Stomach (tissue), 4 donors: ENCODE measurements at regions not wholly inside any gene's neighbourhood (a gene's known extent, or its start where the extent isn't known, plus 50 kb on each side); places are given as distances from the start of the nearest gene placed in this dataset.

ENCODE experiments used
- CTCF ChIP-seq, 7 experiments: fragments of 450-650 bp in 4 of 7; fragments of 200-600 bp in 3 of 7; sonication (generic) in 3 of 7; IDR thresholded peaks; one replicate each; pipeline ENCODE4 v1.5.1; 2016 to 2019; ENCODE audit warnings: antibody characterized with exemption in 7 of 7, control low read depth in 2 of 7, mild to moderate bottlenecking in 1 of 7
- POLR2A ChIP-seq, 4 donors: fragments of 450-650 bp; IDR thresholded peaks; one replicate each; pipeline ENCODE4 v1.6.1; 2016; ENCODE audit warnings: antibody characterized with exemption in 4 of 4, control low read depth in 2 of 4, mild to moderate bottlenecking in 1 of 4, moderate library complexity in 1 of 4

- TF ChIP-seq POLR2A (IDR thresholded peaks at IDR 0.05) (no peak), CTCF (IDR thresholded peaks at IDR 0.05) (no peak)
These were observed 85.7 kb downstream of the SOX2 start for GRCh38 chr3:181797431-181797830.
